ENCODE measurements at regions not wholly inside any gene's neighbourhood (a gene's known extent, or its start where the extent isn't known, plus 50 kb on each side); places are given as distances from the start of the nearest gene placed in this dataset.

GRCh38 chr14:54314365-54315104 lies 82.3 kb upstream of the CDKN3 start:
- no peak overlapping the region for H3K4me3 ChIP-seq
- H3K36me3 ChIP-seq, result no peaks in the 10 kb centered on the region
- no peaks in the 10 kb centered on the region for H3K9me3 ChIP-seq
- H3K4me1 ChIP-seq, result peaks cover 0 to 4% of the 10 kb centered on the region in 2 donors
- no peaks in the 10 kb centered on the region for H3K27me3 ChIP-seq
- TF ChIP-seq CTCF (IDR thresholded peaks at IDR 0.05), result no peak
- DNase-seq (ENCODE audit: low spot score), result no peak
- H3K27ac ChIP-seq, result no peak overlapping the region

- no peak overlapping the region for H3K4me3 ChIP-seq
- H3K36me3 ChIP-seq, result no peaks in the 10 kb centered on the region
- no peaks in the 10 kb centered on the region for H3K27me3 ChIP-seq
- no peak for DNase-seq (ENCODE audit: low spot score)
- H3K4me1 ChIP-seq, result peaks cover 0 to 4% of the 10 kb centered on the region in 2 donors
- no peak for TF ChIP-seq CTCF (IDR thresholded peaks at IDR 0.05)
- no peak overlapping the region for H3K27ac ChIP-seq
- no peaks in the 10 kb centered on the region for H3K9me3 ChIP-seq
Observed at GRCh38 chr14:54316652-54317051, 80.2 kb upstream of the CDKN3 start.

GRCh38 chr14:54317391-54317790 lies 79.4 kb upstream of the CDKN3 start:
- H3K27me3 ChIP-seq, result no peaks in the 10 kb centered on the region
- no peak for TF ChIP-seq CTCF (IDR thresholded peaks at IDR 0.05)
- H3K27ac ChIP-seq, result no peak overlapping the region
- H3K4me3 ChIP-seq, result no peak overlapping the region
- no peak for DNase-seq (ENCODE audit: low spot score)
- no peaks in the 10 kb centered on the region for H3K9me3 ChIP-seq
- no peaks in the 10 kb centered on the region for H3K36me3 ChIP-seq
- H3K4me1 ChIP-seq, result peaks cover 0 to 1% of the 10 kb centered on the region in 2 donors

GRCh38 chr14:54322246-54322645 lies 74.6 kb upstream of the CDKN3 start:
- Histone ChIP-seq H3K36me3 (no peaks in the 10 kb centered on the region), H3K4me1 (no peaks in the 10 kb centered on the region), H3K4me3 (no peak overlapping the region), H3K27me3 (no peaks in the 10 kb centered on the region), H3K9me3 (no peaks in the 10 kb centered on the region), H3K27ac (no peak overlapping the region)
- TF ChIP-seq CTCF (IDR thresholded peaks at IDR 0.05), result no peak
- no peak for DNase-seq (ENCODE audit: low spot score)

- Histone ChIP-seq H3K27ac (no peak overlapping the region), H3K27me3 (no peaks in the 10 kb centered on the region), H3K36me3 (no peaks in the 10 kb centered on the region), H3K9me3 (no peaks in the 10 kb centered on the region), H3K4me3 (no peak overlapping the region), H3K4me1 (no peaks in the 10 kb centered on the region)
- no peak for TF ChIP-seq CTCF (IDR thresholded peaks at IDR 0.05)
- DNase-seq (ENCODE audit: low spot score), result no peak
Observed at GRCh38 chr14:54322701-54323337, 74.0 kb upstream of the CDKN3 start.

Data from right atrium auricular region (tissue), 2 donors.